ENCODE measurements at regions not wholly inside any gene's neighbourhood (a gene's known extent, or its start where the extent isn't known, plus 50 kb on each side); places are given as distances from the start of the nearest gene placed in this dataset.

DNA sequence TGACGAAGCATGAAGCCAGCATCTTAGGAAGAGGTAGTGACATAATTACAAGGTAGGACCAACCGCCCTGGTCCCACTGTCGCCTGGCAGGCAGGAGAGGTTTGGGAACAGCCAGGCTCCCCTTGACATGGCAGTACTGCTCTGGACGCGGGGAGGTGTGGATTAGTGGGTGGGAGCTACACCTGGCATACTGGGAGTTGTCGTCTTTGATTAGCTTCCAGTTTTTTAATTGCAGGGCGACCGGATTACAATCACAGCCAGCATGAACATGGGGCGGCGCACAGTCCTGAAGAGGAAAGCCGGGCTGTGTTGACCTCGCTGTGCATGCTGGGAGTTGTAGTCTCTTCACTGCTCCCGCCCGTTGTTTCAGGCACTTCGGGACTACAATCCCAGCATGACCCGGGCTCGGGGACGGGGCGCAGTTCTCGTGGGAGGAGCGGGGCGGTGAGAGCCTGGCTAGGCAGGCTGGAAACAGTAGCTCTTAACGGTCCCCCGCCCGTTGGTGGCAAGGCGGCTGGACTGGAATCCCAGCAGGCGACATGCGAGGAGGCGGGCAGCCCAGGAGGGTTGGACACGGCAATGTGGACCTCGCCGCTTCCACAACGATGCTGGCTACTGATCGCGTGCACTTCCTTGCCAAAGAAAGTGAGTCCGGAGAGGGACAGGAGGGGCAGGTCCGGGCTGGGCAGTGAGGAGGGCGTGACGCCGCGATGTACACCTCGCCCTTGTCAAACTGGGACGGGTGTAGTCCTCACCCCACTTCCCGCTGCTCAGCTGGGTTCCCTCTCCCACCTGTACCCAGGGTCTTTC lies 98.0 kb upstream of the ZNF722 start:
- no peak for TF ChIP-seq HDGF (IDR thresholded peaks at IDR 0.05; ENCODE audit: borderline replicate concordance)
- TF ChIP-seq FOXK2 (IDR thresholded peaks at IDR 0.05), result no peak
- no peak for TF ChIP-seq CTBP1 (IDR thresholded peaks at IDR 0.05; ENCODE audit: borderline replicate concordance)

Measured in HEK293T (cell line).